Fibroblast of pulmonary artery (primary cell): ENCODE measurements at regions not wholly inside any gene's neighbourhood (a gene's known extent, or its start where the extent isn't known, plus 50 kb on each side); places are given as distances from the start of the nearest gene placed in this dataset.

Experiments
- DNase-seq: peaks from one replicate; pipeline ENCODE4 v3.0.0-alpha.2; 2010; ENCODE audit warnings: low read depth
- H3K4me3 ChIP-seq: replicated peaks from 2 replicates; pipeline ENCODE4 v1.5.1; 2011; ENCODE audit warnings: low read depth, mild to moderate bottlenecking, control low read depth, low read length, moderate library complexity
- TF ChIP-seq, protein P1 (sequence below): IDR thresholded peaks from 2 replicates; pipeline ENCODE4 v1.5.1; 2011; ENCODE audit warnings: mild to moderate bottlenecking, control low read depth, low read length, inconsistent platforms; ENCODE audit errors: missing control alignments

DNA sequence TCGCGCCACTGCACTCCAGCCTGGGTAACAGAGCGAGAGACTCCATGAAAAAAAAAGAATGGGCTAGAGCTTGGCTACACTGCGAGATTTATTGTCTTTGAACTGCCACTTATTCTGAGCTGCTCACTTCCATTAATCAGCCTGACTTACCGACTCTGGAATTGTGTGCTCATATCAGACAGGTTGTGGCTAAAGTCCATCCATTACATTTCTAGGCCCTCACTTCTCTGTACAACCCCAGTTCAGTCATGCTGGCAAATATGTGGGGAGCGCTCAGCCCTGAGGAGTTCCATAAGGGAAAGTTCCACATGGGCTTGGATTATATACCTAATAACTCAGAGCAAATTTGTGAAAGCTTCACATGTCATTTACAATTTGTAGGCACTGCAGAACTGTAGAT, 270.6 kb downstream of the TRIML1 start:
- TF ChIP-seq, protein P1, sequence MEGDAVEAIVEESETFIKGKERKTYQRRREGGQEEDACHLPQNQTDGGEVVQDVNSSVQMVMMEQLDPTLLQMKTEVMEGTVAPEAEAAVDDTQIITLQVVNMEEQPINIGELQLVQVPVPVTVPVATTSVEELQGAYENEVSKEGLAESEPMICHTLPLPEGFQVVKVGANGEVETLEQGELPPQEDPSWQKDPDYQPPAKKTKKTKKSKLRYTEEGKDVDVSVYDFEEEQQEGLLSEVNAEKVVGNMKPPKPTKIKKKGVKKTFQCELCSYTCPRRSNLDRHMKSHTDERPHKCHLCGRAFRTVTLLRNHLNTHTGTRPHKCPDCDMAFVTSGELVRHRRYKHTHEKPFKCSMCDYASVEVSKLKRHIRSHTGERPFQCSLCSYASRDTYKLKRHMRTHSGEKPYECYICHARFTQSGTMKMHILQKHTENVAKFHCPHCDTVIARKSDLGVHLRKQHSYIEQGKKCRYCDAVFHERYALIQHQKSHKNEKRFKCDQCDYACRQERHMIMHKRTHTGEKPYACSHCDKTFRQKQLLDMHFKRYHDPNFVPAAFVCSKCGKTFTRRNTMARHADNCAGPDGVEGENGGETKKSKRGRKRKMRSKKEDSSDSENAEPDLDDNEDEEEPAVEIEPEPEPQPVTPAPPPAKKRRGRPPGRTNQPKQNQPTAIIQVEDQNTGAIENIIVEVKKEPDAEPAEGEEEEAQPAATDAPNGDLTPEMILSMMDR, result no peak
- H3K4me3 ChIP-seq, result no peak overlapping the region
- DNase-seq, result no peak

DNA sequence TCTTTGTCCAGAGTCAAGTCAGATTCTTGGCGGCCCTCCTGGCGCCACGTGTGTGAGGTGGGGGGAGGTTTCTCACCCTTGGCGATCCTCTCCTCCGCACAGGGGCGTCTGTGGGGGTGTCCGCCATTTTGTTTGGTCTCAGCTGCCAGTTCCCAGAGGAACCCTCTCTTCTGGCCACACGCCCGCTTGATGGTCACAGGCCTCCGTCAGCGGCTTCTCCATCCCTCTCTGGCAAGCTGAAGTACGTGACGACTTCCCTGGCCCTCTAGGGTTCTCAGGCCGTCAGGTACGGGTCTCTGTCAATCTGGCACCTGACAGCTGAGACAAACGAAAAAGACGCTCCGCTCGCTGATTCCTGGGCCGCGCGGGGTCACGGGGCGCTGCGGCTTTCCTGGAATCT, 272.6 kb downstream of the TRIML1 start:
- TF ChIP-seq, protein P1, result no peak
- no peak overlapping the region for H3K4me3 ChIP-seq
- DNase-seq, result no peak

DNA sequence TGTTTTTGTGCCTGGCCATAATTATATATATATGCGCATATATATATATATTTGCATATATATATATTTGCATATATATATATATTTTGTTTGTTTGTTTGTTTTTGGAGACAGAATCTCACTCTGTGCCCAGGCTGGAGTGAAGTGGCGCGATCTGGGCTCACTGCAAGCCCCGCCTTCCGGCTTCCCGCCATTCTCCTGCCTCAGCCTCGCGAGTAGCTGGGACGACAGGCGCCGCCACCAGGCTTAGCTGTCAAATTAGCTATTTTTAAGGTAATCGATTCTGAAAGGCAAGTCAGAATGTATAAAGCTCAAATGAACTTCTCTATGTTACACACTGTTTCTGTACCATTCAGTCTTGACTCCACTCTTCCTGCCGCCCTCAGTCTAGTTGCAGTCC, 273.3 kb downstream of the TRIML1 start:
- DNase-seq, result no peak
- H3K4me3 ChIP-seq, result no peak overlapping the region
- TF ChIP-seq, protein P1, result no peak

DNA sequence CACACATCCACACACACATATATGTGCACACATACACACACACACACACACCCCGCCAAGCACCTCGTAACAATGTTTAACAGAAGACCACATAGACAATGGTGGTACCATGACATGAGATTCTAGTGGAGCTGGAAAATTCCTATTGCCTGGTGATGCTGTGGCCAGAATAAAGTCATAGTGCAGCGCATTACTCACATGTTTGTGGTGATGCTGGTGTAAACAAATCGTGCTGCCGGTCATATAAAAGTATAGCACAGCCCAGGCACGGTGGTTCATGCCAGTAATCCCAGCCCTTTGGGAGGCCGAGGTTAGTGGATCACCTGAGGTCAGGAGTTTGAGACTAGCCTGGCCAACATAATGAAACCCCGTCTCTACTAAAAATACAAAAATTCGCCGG, 275.2 kb downstream of the TRIML1 start:
- DNase-seq, result no peak
- TF ChIP-seq, protein P1, result no peak
- no peak overlapping the region for H3K4me3 ChIP-seq

DNA sequence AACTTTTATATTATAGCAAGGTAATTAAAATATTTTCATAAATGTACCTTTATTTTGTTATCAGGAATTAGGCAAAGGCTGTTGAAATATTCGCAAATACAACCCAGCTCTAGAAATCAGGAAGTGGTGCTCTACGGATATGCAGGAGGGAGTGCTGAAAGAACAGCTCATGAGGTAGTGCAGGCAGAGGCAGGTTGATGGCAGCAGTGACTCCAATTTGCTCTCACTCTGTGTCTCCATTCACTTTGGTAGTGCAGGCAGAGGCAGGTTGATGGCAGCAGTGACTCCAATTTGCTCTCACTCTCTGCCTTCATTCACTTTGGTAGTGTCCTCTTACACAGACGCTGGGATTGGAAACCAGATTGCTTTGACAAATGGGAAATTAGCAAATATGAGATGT, 277.9 kb downstream of the TRIML1 start:
- no peak for DNase-seq
- TF ChIP-seq, protein P1, result no peak
- H3K4me3 ChIP-seq, result no peak overlapping the region

DNA sequence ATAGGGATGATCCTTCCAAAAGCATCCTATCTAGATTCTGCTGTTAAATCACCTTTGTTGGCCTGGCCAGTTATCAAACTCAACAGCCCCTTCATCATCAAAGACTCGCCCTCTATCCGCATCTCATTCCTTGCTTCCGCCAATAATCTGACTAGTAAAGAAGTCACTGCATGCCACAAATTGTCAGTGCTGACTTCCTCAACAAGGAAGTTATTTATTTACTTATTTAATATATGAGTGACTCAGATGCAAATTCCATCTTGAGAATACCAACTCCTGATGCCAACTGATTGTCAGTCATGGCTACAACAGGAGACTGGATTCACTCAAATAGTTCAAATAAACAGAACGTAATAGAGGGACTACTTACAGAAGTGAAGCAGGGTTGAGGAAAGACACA, 283.8 kb downstream of the TRIML1 start:
- H3K4me3 ChIP-seq, result no peak overlapping the region
- no peak for DNase-seq
- TF ChIP-seq, protein P1, result no peak

DNA sequence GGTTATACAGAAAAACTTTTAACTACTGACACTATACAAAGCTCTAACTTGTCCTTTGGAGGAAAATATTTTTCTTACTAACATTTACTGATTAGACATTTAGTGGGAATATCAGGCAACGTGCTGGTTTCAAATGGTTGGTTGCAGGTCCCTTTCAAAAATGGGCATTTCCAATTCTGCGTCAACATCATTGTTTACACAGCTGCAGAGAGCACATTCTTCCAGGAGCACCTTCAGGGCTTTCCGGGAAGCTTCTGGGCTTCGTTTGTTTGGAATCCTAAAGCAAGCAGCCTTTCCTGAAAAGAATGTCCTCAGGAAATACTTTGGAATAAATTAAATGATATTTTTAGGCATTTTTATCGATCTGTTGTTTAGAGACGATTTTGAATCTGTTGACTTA, 289.7 kb downstream of the TRIML1 start:
- H3K4me3 ChIP-seq, result no peak overlapping the region
- DNase-seq, result peak; percentile 16
- TF ChIP-seq, protein P1, result no peak
